ENCODE measurements at regions not wholly inside any gene's neighbourhood (a gene's known extent, or its start where the extent isn't known, plus 50 kb on each side); places are given as distances from the start of the nearest gene placed in this dataset.

GRCh38 chr10:111837086-111837485, 346.5 kb downstream of the GPAM start:
- no peak for TF ChIP-seq CTCF (IDR thresholded peaks at IDR 0.05; ENCODE audit: borderline replicate concordance, control extremely low read depth, extremely low read depth, insufficient read depth, missing control alignments)
- in situ Hi-C loops (cut with MboI; ENCODE audit: low sequenced_read_pairs, unreplicated experiment): no loop called here
- no peak for DNase-seq (ENCODE audit: low spot score)

- in situ Hi-C loops (cut with MboI; ENCODE audit: low sequenced_read_pairs, unreplicated experiment): no loop called here
- no peak for TF ChIP-seq CTCF (IDR thresholded peaks at IDR 0.05; ENCODE audit: borderline replicate concordance, control extremely low read depth, extremely low read depth, insufficient read depth, missing control alignments)
- no peak for DNase-seq (ENCODE audit: low spot score)
Observed at GRCh38 chr10:111837985-111838384, 345.6 kb downstream of the GPAM start.

- no peak for TF ChIP-seq CTCF (IDR thresholded peaks at IDR 0.05; ENCODE audit: borderline replicate concordance, control extremely low read depth, extremely low read depth, insufficient read depth, missing control alignments)
- no peak for DNase-seq (ENCODE audit: low spot score)
- in situ Hi-C loops (cut with MboI; ENCODE audit: low sequenced_read_pairs, unreplicated experiment): no loop called here
Observed at GRCh38 chr10:111840546-111840945, 343.0 kb downstream of the GPAM start.

- in situ Hi-C loops (cut with MboI; ENCODE audit: low sequenced_read_pairs, unreplicated experiment): no loop called here
- no peak for DNase-seq (ENCODE audit: low spot score)
- no peak for TF ChIP-seq CTCF (IDR thresholded peaks at IDR 0.05; ENCODE audit: borderline replicate concordance, control extremely low read depth, extremely low read depth, insufficient read depth, missing control alignments)
Observed at GRCh38 chr10:111852801-111853200, 330.8 kb downstream of the GPAM start.

GRCh38 chr10:111856631-111857030, 326.9 kb downstream of the GPAM start:
- DNase-seq (ENCODE audit: low spot score): no peak
- in situ Hi-C loops (cut with MboI; ENCODE audit: low sequenced_read_pairs, unreplicated experiment): no loop called here
- no peak for TF ChIP-seq CTCF (IDR thresholded peaks at IDR 0.05; ENCODE audit: borderline replicate concordance, control extremely low read depth, extremely low read depth, insufficient read depth, missing control alignments)

- DNase-seq (ENCODE audit: low spot score): no peak
- TF ChIP-seq CTCF (IDR thresholded peaks at IDR 0.05; ENCODE audit: borderline replicate concordance, control extremely low read depth, extremely low read depth, insufficient read depth, missing control alignments): no peak
- in situ Hi-C loops (cut with MboI; ENCODE audit: low sequenced_read_pairs, unreplicated experiment): no loop called here
Observed at GRCh38 chr10:111865550-111865949, 318.0 kb downstream of the GPAM start.

GRCh38 chr10:111871458-111871857, 312.1 kb downstream of the GPAM start:
- in situ Hi-C loops (cut with MboI; ENCODE audit: low sequenced_read_pairs, unreplicated experiment): no loop called here
- no peak for DNase-seq (ENCODE audit: low spot score)
- no peak for TF ChIP-seq CTCF (IDR thresholded peaks at IDR 0.05; ENCODE audit: borderline replicate concordance, control extremely low read depth, extremely low read depth, insufficient read depth, missing control alignments)

All from GM13976 (cell line).